Choroid plexus epithelial cell (primary cell): ENCODE measurements at regions not wholly inside any gene's neighbourhood (a gene's known extent, or its start where the extent isn't known, plus 50 kb on each side); places are given as distances from the start of the nearest gene placed in this dataset.

Source experiments
- DNase-seq: peaks from one replicate; pipeline ENCODE4 v3.0.0-alpha.2; 2010; ENCODE audit warnings: low read depth
- H3K4me3 ChIP-seq: 2 replicates; pipeline ENCODE4 v1.5.1; 2011; ENCODE audit warnings: low read depth, mild to moderate bottlenecking, control low read depth, low read length, moderate library complexity
- CTCF ChIP-seq: conservative IDR thresholded peaks from 2 replicates; pipeline ENCODE4 v1.5.1; 2011; ENCODE audit warnings: low read depth, mild to moderate bottlenecking, control low read depth, inconsistent platforms, low read length, moderate library complexity

- TF ChIP-seq CTCF: no peak
These were observed 77.8 kb upstream of the SMLR1 start for GRCh38 chr6:130749402-130749801.

GRCh38 chr6:130752267-130752666 lies 74.9 kb upstream of the SMLR1 start:
- peak; percentile 75 for DNase-seq
- no peak for TF ChIP-seq CTCF
- H3K4me3 ChIP-seq: no peak overlapping the region

More at GRCh38 chr6:130749402-130749801, 77.8 kb upstream of the SMLR1 start:
- no peak for DNase-seq
- H3K4me3 ChIP-seq: no peak overlapping the region

- H3K4me3 ChIP-seq: no peak overlapping the region
- TF ChIP-seq CTCF: no peak
- DNase-seq: no peak
These were observed 72.3 kb upstream of the SMLR1 start for GRCh38 chr6:130754786-130755367.

- DNase-seq: no peak
- no peak overlapping the region for H3K4me3 ChIP-seq
- TF ChIP-seq CTCF: no peak
These were observed 71.7 kb upstream of the SMLR1 start for GRCh38 chr6:130755368-130756034.

GRCh38 chr6:130756824-130757223 lies 70.4 kb upstream of the SMLR1 start:
- no peak for DNase-seq
- no peak for TF ChIP-seq CTCF

GRCh38 chr6:130758813-130759212 lies 68.4 kb upstream of the SMLR1 start:
- no peak for DNase-seq
- TF ChIP-seq CTCF: no peak
- no peak overlapping the region for H3K4me3 ChIP-seq

More at GRCh38 chr6:130756824-130757223, 70.4 kb upstream of the SMLR1 start:
- no peak overlapping the region for H3K4me3 ChIP-seq

- no peak overlapping the region for H3K4me3 ChIP-seq
- peak; percentile 71 for DNase-seq
- TF ChIP-seq CTCF: peak; percentile 91
These were observed 67.2 kb upstream of the SMLR1 start for GRCh38 chr6:130760006-130760405.
